ENCODE measurements at regions not wholly inside any gene's neighbourhood (a gene's known extent, or its start where the extent isn't known, plus 50 kb on each side); places are given as distances from the start of the nearest gene placed in this dataset.

GRCh38 chr2:217057773-217058172 lies 197.9 kb upstream of the TNP1 start:
- ATAC-seq (no peak), FAIRE-seq (no peak), DNase-seq (ENCODE audit: low read depth, low spot score) (no peak)
- H2AFZ ChIP-seq (ENCODE audit: control insufficient read depth, low read depth, low read length) = no peak overlapping the region
- POLR2A ChIA-PET = no interaction called here
- WGBS (ENCODE audit: insufficient coverage, insufficient replicate concordance, low lambda C conversion rate, missing lambda C conversion rate) = 10% methylated on average over 3 of the region's 3 CpGs
- CTCF ChIA-PET = interaction anchor here (0.7 to 1.0 kb wide), 2 partner anchors 13 to 16 kb away, joined by 3 to 4 read pairs; no protein-coding TSS in a partner anchor
- no peak overlapping the region for H3K4me3 ChIP-seq
- intact Hi-C loops (cut with micrococcal nuclease; ENCODE audit: unreplicated experiment) = loop anchor here (10.0 kb wide), 1 partner anchor 107 kb away; no protein-coding TSS in a partner anchor
- H3K79me2 ChIP-seq (ENCODE audit: control insufficient read depth, insufficient read depth, low read length) = no peaks in the 10 kb centered on the region
- H3K27ac ChIP-seq (ENCODE audit: control insufficient read depth, insufficient read depth) = no peak overlapping the region
- H4K20me1 ChIP-seq (ENCODE audit: control insufficient read depth, insufficient read depth) = no peaks in the 10 kb centered on the region
- SMC1A ChIA-PET (ENCODE audit: uncharacterized antibody, unreplicated experiment) = no interaction called here
- no peak overlapping the region for H3K9ac ChIP-seq (ENCODE audit: control insufficient read depth, insufficient read depth, low read length)
- in situ Hi-C loops (cut with MboI) = no loop called here
- TF ChIP-seq CHD4 (IDR thresholded peaks at IDR 0.05) (no peak), POU2F2 (IDR thresholded peaks at IDR 0.05; ENCODE audit: borderline replicate concordance, low read depth, low read length) (no peak), POLR2AphosphoS2 (IDR thresholded peaks at IDR 0.05; ENCODE audit: low read depth, low read length) (no peak), E2F8 (IDR thresholded peaks at IDR 0.05; ENCODE audit: low read depth, partially characterized antibody) (no peak), ZNF207 (IDR thresholded peaks at IDR 0.05; ENCODE audit: borderline replicate concordance) (no peak), ATF3 (IDR thresholded peaks at IDR 0.05; ENCODE audit: borderline replicate concordance, extremely low read depth, low read depth, low read length) (no peak), ZNF687 (IDR thresholded peaks at IDR 0.05) (no peak), ESRRA (IDR thresholded peaks at IDR 0.05; ENCODE audit: low read length) (no peak), CREB1 (IDR thresholded peaks at IDR 0.05; ENCODE audit: low read depth) (no peak), NFIC (IDR thresholded peaks at IDR 0.05; ENCODE audit: low read depth, low read length) (no peak), NFYA (IDR thresholded peaks at IDR 0.05; ENCODE audit: borderline replicate concordance, low read depth, low read length) (no peak), CHD2 (IDR thresholded peaks at IDR 0.05; ENCODE audit: borderline replicate concordance, low read depth, low read length) (no peak)
- BruUV-seq (replicated peaks) = no TSS peak
- RAD21 ChIA-PET (ENCODE audit: unreplicated experiment) = no interaction called here
- H3K36me3 ChIP-seq (ENCODE audit: control insufficient read depth in 2 of 2, insufficient read depth in 2 of 2, low read length in 1 of 2) = no peaks in the 10 kb centered on the region
- H3K27me3 ChIP-seq (replicated peaks in 1 of 2; ENCODE audit: control insufficient read depth in 2 of 2, insufficient read depth in 2 of 2, low read length in 1 of 2) = no peaks in the 10 kb centered on the region
- no peak overlapping the region for H3K4me2 ChIP-seq (ENCODE audit: control insufficient read depth, insufficient read depth)
- H3K4me1 ChIP-seq (ENCODE audit: control insufficient read depth, insufficient read depth, low read length) = no peaks in the 10 kb centered on the region
- no peaks in the 10 kb centered on the region for H3K9me3 ChIP-seq (replicated peaks; ENCODE audit: control insufficient read depth, insufficient read depth, low read length)

Measured in GM12878 (cell line).